ENCODE measurements at regions not wholly inside any gene's neighbourhood (a gene's known extent, or its start where the extent isn't known, plus 50 kb on each side); places are given as distances from the start of the nearest gene placed in this dataset.

- Histone ChIP-seq H3K4me1 (replicated peaks in 1 of 2) (no peaks in the 10 kb centered on the region), H3K27me3 (no peaks in the 10 kb centered on the region), H3K27ac (no peak overlapping the region), H3K9me3 (replicated peaks in 1 of 3) (no peaks in the 10 kb centered on the region), H3K4me3 (no peak overlapping the region), H3K36me3 (replicated peaks in 1 of 2) (no peaks in the 10 kb centered on the region)
- TF ChIP-seq POLR2A (IDR thresholded peaks at IDR 0.05), result no peak
- TF ChIP-seq CTCF (IDR thresholded peaks at IDR 0.05), result no peak
- no peak for DNase-seq
- intact Hi-C loops (cut with DNase I), result no loop called here
Observed at GRCh38 chr4:136438645-136439044, 1093.6 kb downstream of the PCDH18 start.

- intact Hi-C loops (cut with DNase I), result no loop called here
- H3K36me3 ChIP-seq (replicated peaks in 1 of 2), result no peaks in the 10 kb centered on the region
- TF ChIP-seq CTCF (IDR thresholded peaks at IDR 0.05) (no peak), POLR2A (IDR thresholded peaks at IDR 0.05) (no peak)
- DNase-seq, result no peak
- no peak overlapping the region for H3K4me3 ChIP-seq
- no peaks in the 10 kb centered on the region for H3K27me3 ChIP-seq
- no peaks in the 10 kb centered on the region for H3K4me1 ChIP-seq (replicated peaks in 1 of 2)
- no peaks in the 10 kb centered on the region for H3K9me3 ChIP-seq (replicated peaks in 1 of 3)
- H3K27ac ChIP-seq, result no peak overlapping the region
Observed at GRCh38 chr4:136424052-136424451, 1108.2 kb downstream of the PCDH18 start.

GRCh38 chr4:136414981-136415380 lies 1117.3 kb downstream of the PCDH18 start:
- no peak for DNase-seq
- H3K4me3 ChIP-seq, result no peak overlapping the region

GRCh38 chr4:136412708-136413107 lies 1119.6 kb downstream of the PCDH18 start:
- Histone ChIP-seq H3K9me3 (replicated peaks in 1 of 3) (no peaks in the 10 kb centered on the region), H3K27ac (no peak overlapping the region), H3K36me3 (replicated peaks in 1 of 2) (no peaks in the 10 kb centered on the region), H3K4me1 (replicated peaks in 1 of 2) (no peaks in the 10 kb centered on the region), H3K4me3 (no peak overlapping the region), H3K27me3 (no peaks in the 10 kb centered on the region)
- TF ChIP-seq CTCF (IDR thresholded peaks at IDR 0.05) (no peak), POLR2A (IDR thresholded peaks at IDR 0.05) (no peak)
- intact Hi-C loops (cut with DNase I), result no loop called here
- 33 to 53% (median 42%) methylated on average over 2 of the region's 2 CpGs for WGBS, 4 donors
- DNase-seq, result no peak

More at GRCh38 chr4:136414981-136415380, 1117.3 kb downstream of the PCDH18 start:
- intact Hi-C loops (cut with DNase I), result no loop called here
- no peaks in the 10 kb centered on the region for H3K27me3 ChIP-seq
- no peaks in the 10 kb centered on the region for H3K9me3 ChIP-seq (replicated peaks in 1 of 3)
- TF ChIP-seq CTCF (IDR thresholded peaks at IDR 0.05) (no peak), POLR2A (IDR thresholded peaks at IDR 0.05) (no peak)
- H3K27ac ChIP-seq, result no peak overlapping the region
- H3K36me3 ChIP-seq (replicated peaks in 1 of 2), result no peaks in the 10 kb centered on the region
- no peaks in the 10 kb centered on the region for H3K4me1 ChIP-seq (replicated peaks in 1 of 2)
